ENCODE measurements at regions not wholly inside any gene's neighbourhood (a gene's known extent, or its start where the extent isn't known, plus 50 kb on each side); places are given as distances from the start of the nearest gene placed in this dataset.

- TF ChIP-seq JUND (IDR thresholded peaks at IDR 0.05; ENCODE audit: low read depth, low read length): no peak
- DNase-seq (ENCODE audit: low read depth, low spot score) (no peak), ATAC-seq (no peak), FAIRE-seq (no peak)
- Histone ChIP-seq H3K9ac (ENCODE audit: control insufficient read depth, insufficient read depth, low read length) (no peak overlapping the region), H4K20me1 (ENCODE audit: control insufficient read depth, insufficient read depth) (no peaks in the 10 kb centered on the region), H3K27ac (ENCODE audit: control insufficient read depth, insufficient read depth) (no peak overlapping the region), H2AFZ (ENCODE audit: control insufficient read depth, low read depth, low read length) (no peak overlapping the region), H3K4me2 (ENCODE audit: control insufficient read depth, insufficient read depth) (no peak overlapping the region), H3K4me3 (no peak overlapping the region), H3K4me1 (ENCODE audit: control insufficient read depth, insufficient read depth, low read length) (no peaks in the 10 kb centered on the region), H3K36me3 (ENCODE audit: control insufficient read depth in 2 of 2, insufficient read depth in 2 of 2, low read length in 1 of 2) (no peaks in the 10 kb centered on the region), H3K27me3 (replicated peaks in 1 of 2; ENCODE audit: control insufficient read depth in 2 of 2, insufficient read depth in 2 of 2, low read length in 1 of 2) (no peaks in the 10 kb centered on the region), H3K9me3 (replicated peaks; ENCODE audit: control insufficient read depth, insufficient read depth, low read length) (no peaks in the 10 kb centered on the region), H3K79me2 (ENCODE audit: control insufficient read depth, insufficient read depth, low read length) (no peaks in the 10 kb centered on the region)
- POLR2A ChIA-PET: no interaction called here
- CTCF ChIA-PET: no interaction called here
- intact Hi-C loops (cut with micrococcal nuclease; ENCODE audit: unreplicated experiment): loop anchor here (5.0 kb wide), 1 partner anchor 58 kb away; no protein-coding TSS in a partner anchor
- no TSS peak for BruUV-seq (replicated peaks)
- 33% methylated on average over 8 of the region's 8 CpGs for WGBS (ENCODE audit: insufficient coverage, insufficient replicate concordance, low lambda C conversion rate, missing lambda C conversion rate)
- in situ Hi-C loops (cut with MboI): no loop called here
- SMC1A ChIA-PET (ENCODE audit: uncharacterized antibody, unreplicated experiment): no interaction called here
- RAD21 ChIA-PET (ENCODE audit: unreplicated experiment): no interaction called here
Observed at GRCh38 chr21:15199414-15200383, 134.9 kb upstream of the NRIP1 start.

- 39% methylated on average over 3 of the region's 3 CpGs for WGBS (ENCODE audit: insufficient coverage, insufficient replicate concordance, low lambda C conversion rate, missing lambda C conversion rate)
- CTCF ChIA-PET: interaction anchor here (0.6 kb wide), 1 partner anchor 235 kb away, joined by 3 read pairs; no protein-coding TSS in a partner anchor
- FAIRE-seq: no peak
Observed at GRCh38 chr21:15203740-15204139, 138.9 kb upstream of the NRIP1 start.

More at GRCh38 chr21:15203740-15204139, 138.9 kb upstream of the NRIP1 start:
- BruUV-seq (replicated peaks): no TSS peak
- Histone ChIP-seq H3K4me3 (no peak overlapping the region), H3K9ac (ENCODE audit: control insufficient read depth, insufficient read depth, low read length) (no peak overlapping the region), H3K4me1 (ENCODE audit: control insufficient read depth, insufficient read depth, low read length) (peaks cover 14% of the 10 kb centered on the region), H3K9me3 (replicated peaks; ENCODE audit: control insufficient read depth, insufficient read depth, low read length) (no peaks in the 10 kb centered on the region; the same call in 2 of the 3 replicates), H3K79me2 (ENCODE audit: control insufficient read depth, insufficient read depth, low read length) (no peaks in the 10 kb centered on the region), H4K20me1 (ENCODE audit: control insufficient read depth, insufficient read depth) (no peaks in the 10 kb centered on the region), H3K27ac (ENCODE audit: control insufficient read depth, insufficient read depth) (no peak overlapping the region), H3K36me3 (ENCODE audit: control insufficient read depth in 2 of 2, insufficient read depth in 2 of 2, low read length in 1 of 2) (no peaks in the 10 kb centered on the region), H2AFZ (ENCODE audit: control insufficient read depth, low read depth, low read length) (no peak overlapping the region), H3K4me2 (ENCODE audit: control insufficient read depth, insufficient read depth) (no peak overlapping the region), H3K27me3 (replicated peaks in 1 of 2; ENCODE audit: control insufficient read depth in 2 of 2, insufficient read depth in 2 of 2, low read length in 1 of 2) (no peaks in the 10 kb centered on the region)
- ChIA-PET RAD21 (ENCODE audit: unreplicated experiment) (no interaction called here), POLR2A (no interaction called here), SMC1A (ENCODE audit: uncharacterized antibody, unreplicated experiment) (no interaction called here)
- DNase-seq (ENCODE audit: low read depth, low spot score) (no peak), ATAC-seq (no peak)
- TF ChIP-seq STAT1 (conservative IDR thresholded peaks at IDR 0.05) (no peak), PRDM15 (CRISPR knock-in tag; IDR thresholded peaks at IDR 0.05) (no peak), ESRRA (IDR thresholded peaks at IDR 0.05; ENCODE audit: low read length) (no peak)
- in situ Hi-C loops (cut with MboI): no loop called here
- intact Hi-C loops (cut with micrococcal nuclease; ENCODE audit: unreplicated experiment): no loop called here
